H1 (cell line): ENCODE measurements at regions not wholly inside any gene's neighbourhood (a gene's known extent, or its start where the extent isn't known, plus 50 kb on each side); places are given as distances from the start of the nearest gene placed in this dataset.

Experiments used
- FOSL1 ChIP-seq: IDR thresholded peaks from 2 replicates; pipeline ENCODE4 v1.6.1; 2011; ENCODE audit warnings: mild to moderate bottlenecking, low read depth, low read length, moderate library complexity; ENCODE audit not compliant: insufficient read depth
- GTF2F1 ChIP-seq: IDR thresholded peaks from 2 replicates; pipeline ENCODE4 v1.6.1; 2012; ENCODE audit warnings: low read depth, low read length, improper control_type of control experiment, borderline replicate concordance
- TF ChIP-seq, protein P1 (sequence below): IDR thresholded peaks from 2 replicates; pipeline ENCODE4 v1.6.1; 2012; ENCODE audit warnings: inconsistent platforms

GRCh38 chr1:188061881-188062280 lies 1233.1 kb downstream of the PLA2G4A start (continued):
- TF ChIP-seq, protein P1, sequence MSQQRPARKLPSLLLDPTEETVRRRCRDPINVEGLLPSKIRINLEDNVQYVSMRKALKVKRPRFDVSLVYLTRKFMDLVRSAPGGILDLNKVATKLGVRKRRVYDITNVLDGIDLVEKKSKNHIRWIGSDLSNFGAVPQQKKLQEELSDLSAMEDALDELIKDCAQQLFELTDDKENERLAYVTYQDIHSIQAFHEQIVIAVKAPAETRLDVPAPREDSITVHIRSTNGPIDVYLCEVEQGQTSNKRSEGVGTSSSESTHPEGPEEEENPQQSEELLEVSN = no peak
- no peak for TF ChIP-seq GTF2F1
- no peak for TF ChIP-seq FOSL1
